Tibial nerve (tissue), 4 donors: ENCODE measurements at regions not wholly inside any gene's neighbourhood (a gene's known extent, or its start where the extent isn't known, plus 50 kb on each side); places are given as distances from the start of the nearest gene placed in this dataset.

ENCODE experiments used
- DNase-seq, 2 donors: peaks; one replicate each; pipeline ENCODE4 v3.0.0-alpha.2; 2019; ENCODE audit warnings: low spot score in 2 of 2
- H3K27ac ChIP-seq, 4 donors: fragments of 200-600 bp; sonication (generic) in 3 of 4; one replicate each; pipeline ENCODE4 v1.5.1; 2017 to 2019; ENCODE audit warnings: mild to moderate bottlenecking in 1 of 4
- H3K27me3 ChIP-seq, 2 donors: fragments of 200-600 bp; sonication (generic) in 1 of 2; one replicate each; pipeline versions ENCODE4 v1.5.1 to v1.6.0; 2017 to 2019
- H3K36me3 ChIP-seq, 3 donors: fragments of 200-600 bp; sonication (generic); one replicate each; pipeline ENCODE4 v1.5.1; 2018 to 2019
- H3K4me1 ChIP-seq, 4 donors: fragments of 200-600 bp; sonication (generic) in 3 of 4; one replicate each; pipeline ENCODE4 v1.5.1; 2017 to 2019
- H3K4me3 ChIP-seq, 4 donors: fragments of 200-600 bp; sonication (generic) in 3 of 4; one replicate each; pipeline ENCODE4 v1.5.1; 2017 to 2019; ENCODE audit warnings: mild to moderate bottlenecking in 1 of 4, moderate library complexity in 1 of 4
- H3K9me3 ChIP-seq, 4 donors: fragments of 200-600 bp; sonication (generic) in 3 of 4; one replicate each; pipeline ENCODE4 v1.5.1; 2017 to 2019
- EP300 ChIP-seq, 2 donors: sonication (generic); formaldehyde crosslinking; IDR thresholded peaks; one replicate each; pipeline ENCODE4 v1.6.1; 2017; ENCODE audit warnings: antibody characterized with exemption in 2 of 2, mild to moderate bottlenecking in 1 of 2
- POLR2A ChIP-seq, 2 donors: fragments of 450-650 bp; IDR thresholded peaks; one replicate each; pipeline ENCODE4 v1.6.1; 2017; ENCODE audit warnings: antibody characterized with exemption in 2 of 2, mild to moderate bottlenecking in 2 of 2, moderate library complexity in 2 of 2
- WGBS, 2 donors: methylation state at CpG; one replicate each; pipeline ENCODE4 v1.1.5; 2018; 5-methylcytosine and 5-hydroxymethylcytosine counted together
- TF ChIP-seq, protein P1 (sequence below), 5 experiments: fragments of 200-600 bp in 3 of 5; fragments of 450-650 bp in 2 of 5; sonication (generic) in 3 of 5; IDR thresholded peaks; one replicate each; pipeline ENCODE4 v1.5.1; 2016 to 2019; ENCODE audit warnings: antibody characterized with exemption in 5 of 5, mild to moderate bottlenecking in 3 of 5, moderate library complexity in 2 of 5

DNA sequence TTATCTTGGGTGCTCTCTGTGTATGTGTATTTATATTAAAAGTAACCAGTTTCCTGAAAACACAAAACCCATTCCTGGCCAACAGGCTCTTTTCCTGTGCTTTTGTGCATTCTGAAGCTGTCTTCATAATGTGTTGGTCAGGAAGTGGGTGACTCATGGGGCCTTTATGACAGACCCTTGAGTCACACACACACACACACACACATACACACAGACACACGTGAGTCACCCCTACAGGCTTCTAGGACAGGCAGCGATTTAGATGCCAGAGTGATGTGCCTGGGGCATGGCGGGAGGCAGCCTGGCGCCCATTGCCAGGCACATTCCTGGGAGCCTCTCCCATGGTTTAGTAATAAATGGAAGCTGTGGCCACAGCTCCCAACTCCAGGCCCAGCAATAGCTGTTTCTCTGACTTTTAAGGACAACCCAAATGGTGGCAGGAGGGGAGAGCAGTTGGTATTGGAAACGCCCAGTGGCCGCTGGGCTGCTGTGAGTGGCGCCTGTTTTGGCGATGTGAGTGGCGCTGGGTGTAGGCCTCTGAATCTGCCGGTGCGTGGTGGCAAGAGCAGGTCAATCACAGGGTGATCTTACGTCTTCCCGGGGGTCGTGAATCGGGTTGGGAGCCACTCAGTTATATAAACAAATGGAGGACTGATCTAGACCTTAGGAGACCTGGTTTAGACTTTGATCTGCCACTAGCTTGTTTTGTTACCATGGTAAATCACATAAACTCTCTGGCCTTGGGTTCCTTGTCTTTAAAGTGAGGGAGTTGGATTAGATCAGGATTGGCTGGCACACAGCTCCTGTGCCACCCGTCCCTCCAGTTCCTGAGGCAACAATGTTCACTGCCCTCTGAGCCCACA, 150.7 kb upstream of the DLX2 start:
- WGBS, 2 donors, result 75 to 78% methylated on average over 16 of the region's 16 CpGs
- DNase-seq, result peak in 1 of 2 donors; percentile 31
- peak overlapping the region in 2 of 4 donors; percentile 47 to 66 for H3K27ac ChIP-seq

DNA sequence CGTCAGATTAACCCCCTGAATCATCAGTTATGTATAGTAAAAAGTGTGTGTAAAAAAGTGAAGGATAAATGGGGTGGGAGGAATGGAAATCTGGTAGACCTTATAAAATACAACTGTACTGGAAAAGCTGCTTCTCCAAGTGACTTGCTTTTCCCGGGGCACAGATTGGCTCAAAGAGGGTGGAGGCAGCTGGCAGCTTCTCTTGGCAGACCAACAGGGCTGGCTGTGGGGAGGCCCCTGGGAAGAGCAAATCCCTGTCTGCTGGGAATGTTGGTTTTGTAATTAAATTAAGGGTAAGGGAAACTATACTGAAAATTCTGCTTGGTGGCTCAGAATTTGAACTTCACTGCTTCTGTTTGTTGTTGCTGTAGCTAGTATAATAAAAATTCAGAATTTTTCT, 154.2 kb upstream of the DLX2 start:
- Histone ChIP-seq H3K36me3 (no peaks in the 10 kb centered on the region), H3K27me3 (no peaks in the 10 kb centered on the region), H3K27ac (no peak overlapping the region), H3K9me3 (no peaks in the 10 kb centered on the region), H3K4me1 (peaks cover 0 to 8% (median 6%) of the 10 kb centered on the region in 4 donors), H3K4me3 (no peak overlapping the region)
- no peak for DNase-seq
- TF ChIP-seq EP300 (IDR thresholded peaks at IDR 0.05), result no peak
- no peak for TF ChIP-seq POLR2A (IDR thresholded peaks at IDR 0.05)
- TF ChIP-seq, protein P1, sequence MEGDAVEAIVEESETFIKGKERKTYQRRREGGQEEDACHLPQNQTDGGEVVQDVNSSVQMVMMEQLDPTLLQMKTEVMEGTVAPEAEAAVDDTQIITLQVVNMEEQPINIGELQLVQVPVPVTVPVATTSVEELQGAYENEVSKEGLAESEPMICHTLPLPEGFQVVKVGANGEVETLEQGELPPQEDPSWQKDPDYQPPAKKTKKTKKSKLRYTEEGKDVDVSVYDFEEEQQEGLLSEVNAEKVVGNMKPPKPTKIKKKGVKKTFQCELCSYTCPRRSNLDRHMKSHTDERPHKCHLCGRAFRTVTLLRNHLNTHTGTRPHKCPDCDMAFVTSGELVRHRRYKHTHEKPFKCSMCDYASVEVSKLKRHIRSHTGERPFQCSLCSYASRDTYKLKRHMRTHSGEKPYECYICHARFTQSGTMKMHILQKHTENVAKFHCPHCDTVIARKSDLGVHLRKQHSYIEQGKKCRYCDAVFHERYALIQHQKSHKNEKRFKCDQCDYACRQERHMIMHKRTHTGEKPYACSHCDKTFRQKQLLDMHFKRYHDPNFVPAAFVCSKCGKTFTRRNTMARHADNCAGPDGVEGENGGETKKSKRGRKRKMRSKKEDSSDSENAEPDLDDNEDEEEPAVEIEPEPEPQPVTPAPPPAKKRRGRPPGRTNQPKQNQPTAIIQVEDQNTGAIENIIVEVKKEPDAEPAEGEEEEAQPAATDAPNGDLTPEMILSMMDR (IDR thresholded peaks at IDR 0.05), result no peak
- WGBS, 2 donors, result 52 to 57% methylated on average over 2 of the region's 2 CpGs

More for the DNA sequence above, 150.7 kb upstream of the DLX2 start:
- Histone ChIP-seq H3K4me3 (no peak overlapping the region), H3K4me1 (peaks cover 0 to 8% (median 6%) of the 10 kb centered on the region in 4 donors), H3K27me3 (no peaks in the 10 kb centered on the region), H3K36me3 (no peaks in the 10 kb centered on the region), H3K9me3 (no peaks in the 10 kb centered on the region)
- peak in 1 of 2 donors; percentile 83 for TF ChIP-seq EP300 (IDR thresholded peaks at IDR 0.05)
- TF ChIP-seq, protein P1 (IDR thresholded peaks at IDR 0.05), result no peak
- no peak for TF ChIP-seq POLR2A (IDR thresholded peaks at IDR 0.05)

DNA sequence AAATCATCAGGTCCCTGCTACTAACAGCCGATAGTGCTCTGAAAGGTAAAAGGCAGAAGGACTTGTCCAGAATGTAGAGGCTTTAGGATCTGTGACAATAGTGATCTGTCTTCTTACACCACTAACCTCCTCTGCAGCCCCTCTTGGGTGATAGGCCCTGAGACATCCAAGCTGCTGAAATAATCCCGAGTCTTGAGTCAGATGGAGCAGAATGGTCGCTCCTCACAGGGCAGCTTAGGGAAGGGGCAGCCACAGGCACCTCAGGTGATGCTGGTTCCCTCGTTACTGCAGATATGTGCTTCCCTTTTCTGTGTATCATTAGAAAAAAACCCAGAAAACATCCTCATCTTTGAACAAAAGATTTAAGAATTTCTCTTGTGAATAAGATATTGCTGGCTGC, 157.1 kb upstream of the DLX2 start:
- no peak overlapping the region for H3K27ac ChIP-seq
- 88 to 89% methylated on average over 4 of the region's 4 CpGs for WGBS, 2 donors
- H3K36me3 ChIP-seq, result no peaks in the 10 kb centered on the region
- TF ChIP-seq, protein P1 (IDR thresholded peaks at IDR 0.05), result no peak
- TF ChIP-seq EP300 (IDR thresholded peaks at IDR 0.05) (no peak), POLR2A (IDR thresholded peaks at IDR 0.05) (no peak)
- no peaks in the 10 kb centered on the region for H3K27me3 ChIP-seq
- H3K9me3 ChIP-seq, result no peaks in the 10 kb centered on the region
- no peak overlapping the region for H3K4me3 ChIP-seq
- no peak for DNase-seq
- H3K4me1 ChIP-seq, result peaks cover 0 to 8% (median 2%) of the 10 kb centered on the region in 4 donors

DNA sequence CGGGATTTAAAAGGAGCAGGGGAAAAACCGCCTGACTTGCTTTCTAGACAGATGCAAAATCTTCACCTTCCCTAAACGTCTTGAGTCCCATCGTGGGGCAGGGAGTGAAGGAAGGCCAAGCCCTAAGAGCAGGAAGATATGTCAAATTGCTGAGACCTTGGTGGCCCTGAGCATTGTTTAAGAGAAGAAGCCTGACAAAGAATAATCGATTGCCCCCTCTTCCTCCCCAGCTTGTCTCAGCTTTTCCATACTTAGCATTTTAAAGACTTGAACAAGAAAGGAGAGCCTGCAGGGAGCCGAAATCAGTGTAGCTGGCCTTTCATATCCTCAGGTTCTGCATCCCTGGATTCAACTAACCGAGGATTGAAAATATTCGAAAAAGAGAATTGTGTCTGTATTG, 157.6 kb upstream of the DLX2 start:
- WGBS, 2 donors, result 71 to 81% methylated on average over 8 of the region's 8 CpGs
- Histone ChIP-seq H3K36me3 (no peaks in the 10 kb centered on the region), H3K27ac (no peak overlapping the region), H3K27me3 (no peaks in the 10 kb centered on the region), H3K4me1 (peaks cover 0 to 8% (median 2%) of the 10 kb centered on the region in 4 donors), H3K4me3 (no peak overlapping the region), H3K9me3 (no peaks in the 10 kb centered on the region)
- no peak for DNase-seq
- TF ChIP-seq, protein P1 (IDR thresholded peaks at IDR 0.05), result no peak
- TF ChIP-seq EP300 (IDR thresholded peaks at IDR 0.05), result no peak
- no peak for TF ChIP-seq POLR2A (IDR thresholded peaks at IDR 0.05)

DNA sequence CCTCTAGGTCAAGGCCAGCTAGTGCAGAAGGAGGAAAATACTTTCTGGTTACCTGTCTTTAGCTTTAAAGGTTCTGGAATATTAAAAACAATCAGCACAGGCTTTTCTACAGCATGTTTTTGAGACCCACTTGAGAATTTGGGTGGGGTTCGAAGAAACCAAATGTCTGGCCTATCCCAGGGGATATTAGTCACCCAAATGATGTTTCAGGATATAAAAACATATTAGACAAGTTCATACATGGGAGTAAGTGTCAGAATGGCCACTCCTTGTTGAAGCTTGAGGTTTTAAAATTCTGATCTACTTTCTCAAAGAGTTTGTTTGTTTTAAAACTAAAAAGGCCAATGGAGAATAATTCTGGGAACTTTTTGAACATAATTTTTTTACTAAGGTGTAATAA, 158.6 kb upstream of the DLX2 start:
- H3K9me3 ChIP-seq, result peaks cover 0 to 5% (median 0%) of the 10 kb centered on the region in 4 donors
- WGBS, 2 donors, result 56 to 72% methylated on average over 1 of the region's 1 CpG
- H3K4me3 ChIP-seq, result no peak overlapping the region
- peaks cover 0 to 8% (median 2%) of the 10 kb centered on the region in 4 donors for H3K4me1 ChIP-seq
- H3K27me3 ChIP-seq, result no peaks in the 10 kb centered on the region
- TF ChIP-seq, protein P1 (IDR thresholded peaks at IDR 0.05), result no peak
- TF ChIP-seq EP300 (IDR thresholded peaks at IDR 0.05), result no peak
- TF ChIP-seq POLR2A (IDR thresholded peaks at IDR 0.05), result no peak
- H3K36me3 ChIP-seq, result no peaks in the 10 kb centered on the region
- no peak overlapping the region for H3K27ac ChIP-seq
- no peak for DNase-seq
